Stimulated activated CD8-positive, alpha-beta memory T cell treated with anti-CD3 and anti-CD28 coated beads, Interleukin-7, amount 100 ng/mL, for 48 hours (primary cell): ENCODE measurements at regions not wholly inside any gene's neighbourhood (a gene's known extent, or its start where the extent isn't known, plus 50 kb on each side); places are given as distances from the start of the nearest gene placed in this dataset.
"Not testable (repeated sequence)": the region's sequence is repeated elsewhere in the genome, so short reads cannot be mapped to it uniquely, and the experiment has no call there.

Experiments used
- DNase-seq, 2 donors: peaks; one replicate each; pipeline ENCODE4 v3.0.0-alpha.2; 2020; ENCODE audit warnings: low read depth in 1 of 2; ENCODE audit errors: extremely low read depth in 1 of 2

DNA sequence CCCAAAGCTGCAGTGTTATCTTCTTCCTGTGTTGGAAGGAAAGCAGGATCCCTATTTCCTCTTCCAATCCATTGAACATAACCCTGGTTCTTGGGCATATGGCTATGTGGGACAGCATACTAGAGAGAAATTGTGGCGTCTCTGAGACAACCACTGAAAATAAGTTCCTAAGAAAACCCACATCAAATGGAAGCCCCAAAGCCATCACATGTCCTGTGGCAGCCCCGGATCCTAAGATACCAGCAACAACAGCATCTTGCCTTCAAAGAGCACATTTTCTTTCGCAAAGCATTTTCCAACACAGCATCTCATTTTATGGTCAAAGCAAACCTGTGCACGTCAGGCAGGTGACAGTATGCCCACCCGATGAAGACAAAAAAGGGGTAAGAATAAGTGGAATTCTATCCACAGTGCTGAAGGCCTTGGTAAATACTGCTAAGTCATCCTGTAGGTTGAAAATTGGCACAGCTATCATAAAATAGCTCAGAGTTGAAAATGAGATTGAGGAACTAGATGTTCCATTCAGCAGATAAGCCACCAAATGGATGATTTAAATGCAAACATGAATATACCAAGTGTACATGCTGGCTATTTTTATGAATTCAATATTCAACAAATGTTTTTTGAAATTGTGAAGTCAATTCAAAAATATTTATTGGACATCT is 232.2 kb downstream of the DLEU7 start:
- no peak for DNase-seq

DNA sequence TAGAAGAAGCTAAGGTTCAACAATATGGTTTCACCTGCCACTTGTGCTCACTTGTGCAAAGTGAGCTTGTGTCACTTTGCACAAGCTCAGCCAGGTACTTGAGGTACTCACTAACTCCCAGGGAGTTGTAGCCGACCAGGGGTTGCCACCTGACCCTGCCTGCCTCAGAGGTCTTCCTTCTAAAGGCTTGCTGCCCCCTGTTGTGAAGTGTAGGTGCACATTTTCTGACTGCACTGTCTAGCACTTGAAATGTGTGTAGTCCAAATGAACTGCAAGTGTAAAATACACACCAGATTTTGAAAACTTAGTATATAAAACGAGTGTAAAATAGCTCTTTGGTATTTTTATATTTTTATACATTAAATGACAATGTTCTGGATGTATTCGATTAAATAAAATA is 230.8 kb downstream of the DLEU7 start:
- no peak for DNase-seq

DNA sequence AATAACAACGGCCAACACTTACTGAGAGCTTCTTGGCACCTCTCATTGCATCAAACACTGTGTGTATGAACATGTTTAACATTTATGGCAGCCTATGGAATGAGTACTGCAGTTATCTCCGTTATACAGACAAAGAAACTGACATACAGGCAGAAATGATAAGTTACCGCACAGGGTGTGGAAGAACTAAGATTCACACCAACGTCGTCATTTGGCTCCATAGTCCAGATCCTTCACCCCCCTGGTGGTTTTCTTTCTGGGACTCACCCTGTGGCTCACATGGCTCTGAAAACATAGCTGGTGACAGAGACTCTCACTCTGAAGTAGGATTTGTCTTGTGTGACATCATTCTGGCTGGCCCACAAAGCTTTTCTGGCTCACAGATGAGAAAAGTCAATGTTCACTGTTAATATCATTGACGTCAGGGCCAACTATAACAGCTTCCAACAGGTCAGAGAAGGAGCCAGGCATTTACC is 230.1 kb downstream of the DLEU7 start:
- no peak for DNase-seq

DNA sequence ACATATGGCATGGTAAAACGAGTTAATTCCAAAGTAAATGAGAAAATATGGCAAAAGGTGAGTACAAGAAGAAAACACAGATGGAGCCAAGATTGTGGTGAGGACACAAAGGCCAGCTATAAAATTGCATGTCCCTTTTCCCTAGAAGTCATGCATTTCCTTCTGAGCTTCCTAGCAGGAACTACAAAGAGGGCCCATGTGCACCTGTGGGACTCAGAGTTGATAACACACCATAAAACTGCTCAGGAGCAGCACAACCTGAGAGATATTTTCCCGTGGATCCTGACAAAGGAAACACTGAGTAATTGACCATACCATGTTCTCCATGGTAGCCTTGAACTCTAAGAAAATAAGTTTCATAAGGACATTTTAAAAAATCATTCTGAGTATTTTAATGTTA is 228.3 kb downstream of the DLEU7 start:
- DNase-seq, result no peak

DNA sequence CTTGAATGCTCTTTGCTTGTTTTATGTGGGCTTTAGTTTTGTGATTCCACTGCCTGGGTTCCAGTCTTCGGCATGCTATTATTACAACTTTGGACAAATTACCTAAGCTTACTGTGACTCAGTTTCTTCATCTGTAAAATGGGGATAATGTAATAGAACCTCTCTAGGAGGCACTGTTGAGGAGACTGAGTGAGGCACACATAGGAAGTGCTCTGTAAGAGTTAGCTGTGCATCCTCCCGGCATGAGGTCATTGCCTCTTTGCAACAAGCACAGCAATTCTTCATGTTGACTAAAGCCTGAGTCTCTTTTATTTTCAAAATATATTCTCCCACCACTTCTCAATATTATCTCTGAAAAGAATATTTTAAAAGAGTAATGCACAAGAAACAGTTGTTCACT is 227.4 kb downstream of the DLEU7 start:
- no peak for DNase-seq

DNA sequence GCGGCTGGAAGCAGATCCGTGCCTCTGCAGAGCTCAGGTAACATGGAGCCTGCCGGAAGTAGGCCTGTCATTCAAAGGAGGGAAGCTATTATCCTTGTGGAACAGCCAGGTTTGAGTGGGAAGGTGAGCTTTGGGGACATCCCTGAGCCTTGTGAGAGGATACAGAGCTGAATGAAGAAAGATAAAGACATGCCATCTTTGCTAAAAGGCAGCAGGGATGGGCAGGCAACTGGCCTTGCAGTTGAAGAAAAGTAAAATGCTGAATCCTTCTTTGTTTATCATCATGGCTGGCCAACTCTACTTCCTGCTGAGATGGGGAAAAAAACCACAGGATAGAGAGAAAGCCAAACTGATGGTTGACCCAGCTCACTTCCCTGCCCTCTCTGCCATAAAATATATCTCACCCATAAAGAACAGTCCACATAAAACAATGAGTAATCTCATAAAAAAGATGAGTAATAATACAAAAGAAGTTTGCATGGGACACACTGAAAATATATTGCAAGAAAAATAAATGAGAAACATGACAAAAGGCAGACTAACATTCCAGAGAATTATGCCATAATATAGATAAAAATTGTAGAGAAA is 226.3 kb downstream of the DLEU7 start:
- DNase-seq, result no peak

DNA sequence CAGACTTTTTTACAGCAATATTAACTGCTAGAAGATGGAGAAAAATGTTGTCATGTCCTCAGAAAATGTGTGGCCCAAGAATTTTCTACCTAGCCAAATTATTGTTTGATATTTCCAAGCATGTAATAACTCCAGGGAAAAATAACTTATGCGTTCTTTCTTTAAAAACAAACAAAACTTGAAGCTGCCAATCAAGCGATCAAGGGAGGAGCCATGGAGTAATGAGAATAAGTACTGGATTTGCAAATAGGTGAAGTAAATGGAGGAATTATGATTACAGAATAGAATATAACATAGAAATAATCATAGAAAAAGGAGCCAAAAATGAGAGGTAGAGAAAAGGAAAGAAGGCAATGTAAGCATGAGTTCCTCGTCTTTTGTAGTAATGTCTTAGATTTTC is 225.3 kb downstream of the DLEU7 start:
- no peak for DNase-seq

DNA sequence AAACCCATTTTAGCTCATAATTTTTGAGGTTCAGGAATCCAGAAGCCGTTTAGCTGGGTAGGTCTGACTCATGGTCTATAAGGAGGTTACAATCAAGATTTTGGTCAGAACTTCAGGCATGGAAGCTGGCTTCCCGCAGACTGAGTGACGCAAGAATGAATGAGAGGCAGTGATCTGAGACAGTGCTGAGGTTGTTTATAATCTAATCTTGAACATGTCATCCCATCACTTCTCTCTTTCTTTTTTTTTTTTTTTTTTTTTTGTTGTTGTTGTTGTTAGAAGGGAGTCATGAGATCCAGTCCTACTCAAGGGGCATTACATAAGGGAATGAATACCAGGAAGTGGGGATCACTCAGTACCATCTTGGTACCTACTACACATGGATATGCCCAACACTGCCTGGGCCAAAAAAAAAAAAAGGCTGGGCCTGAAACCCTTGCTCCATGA is 217.4 kb downstream of the DLEU7 start:
- no peak for DNase-seq

DNA sequence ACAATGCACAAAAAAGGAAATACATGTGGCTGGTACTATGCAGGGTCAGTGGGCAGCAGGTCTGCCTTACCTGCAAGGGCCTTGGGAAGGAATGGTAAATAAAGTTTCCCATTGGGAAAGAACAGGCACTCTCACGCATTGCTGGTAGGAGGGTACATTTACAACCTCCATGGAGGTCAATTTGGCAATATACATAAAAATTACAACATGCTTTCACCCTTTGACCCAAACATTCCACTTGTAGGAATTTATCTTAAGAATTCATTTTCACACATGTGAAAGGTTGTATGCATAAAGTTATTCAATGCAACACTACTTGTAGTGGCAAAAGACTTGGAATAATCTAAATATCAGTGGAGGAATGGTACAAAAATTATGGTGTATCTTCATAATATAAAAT is 216.4 kb downstream of the DLEU7 start:
- no peak for DNase-seq

DNA sequence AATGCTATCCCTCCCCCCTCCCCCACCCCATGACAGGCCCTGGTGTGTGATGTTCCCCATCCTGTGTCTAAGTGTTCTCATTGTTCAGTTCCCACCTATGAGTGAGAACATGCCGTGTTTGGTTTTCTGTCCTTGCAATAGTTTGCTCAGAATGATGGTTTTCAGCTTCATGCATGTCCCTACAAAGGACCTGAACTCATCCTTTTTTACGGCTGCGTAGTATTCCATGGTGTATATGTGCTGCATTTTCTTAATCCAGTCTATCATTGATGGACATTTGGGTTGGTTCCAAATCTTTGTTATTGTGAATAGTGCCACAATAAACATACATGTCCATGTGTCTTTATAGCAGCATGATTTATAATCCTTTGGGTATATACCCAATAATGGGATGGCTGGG is 215.0 kb downstream of the DLEU7 start:
- not testable (repeated sequence) for DNase-seq

DNA sequence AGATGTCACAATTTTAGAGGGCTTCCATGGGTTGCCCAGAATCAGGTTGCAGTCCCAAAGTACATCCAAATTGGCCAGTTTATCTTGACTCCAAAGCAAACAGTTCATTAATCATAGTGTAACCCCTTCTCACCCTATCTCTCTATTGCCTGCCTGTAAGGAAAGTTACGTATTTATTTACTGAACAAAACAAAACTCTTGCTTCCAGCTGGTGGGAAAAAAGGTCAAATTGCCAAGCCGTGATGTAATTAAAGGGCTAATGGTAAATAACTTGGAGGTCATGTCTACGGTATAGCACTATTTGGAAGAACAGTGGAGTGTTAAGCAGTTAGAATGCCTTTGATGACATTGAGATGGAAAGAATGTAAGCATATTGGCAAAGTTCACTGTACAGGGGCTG is 214.0 kb downstream of the DLEU7 start:
- no peak for DNase-seq

DNA sequence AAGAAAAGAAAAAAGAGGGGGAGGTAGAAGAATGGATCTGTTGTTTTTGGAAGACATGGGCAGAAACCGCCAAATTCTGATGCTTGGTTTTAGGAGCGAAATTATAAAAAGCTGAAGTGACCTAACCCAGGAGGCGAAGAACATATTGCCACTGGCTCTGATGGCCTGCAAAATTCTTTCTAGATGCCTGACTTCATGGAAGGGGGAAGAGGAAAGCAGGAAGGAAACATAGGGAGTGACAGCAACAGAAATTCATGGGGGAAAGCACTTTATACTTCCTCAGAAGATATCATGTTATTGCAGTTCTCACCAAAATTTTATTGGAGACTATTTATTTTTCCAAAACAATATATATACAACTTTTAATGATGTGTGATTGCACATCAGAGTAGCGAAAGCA is 213.5 kb downstream of the DLEU7 start:
- DNase-seq, result no peak

DNA sequence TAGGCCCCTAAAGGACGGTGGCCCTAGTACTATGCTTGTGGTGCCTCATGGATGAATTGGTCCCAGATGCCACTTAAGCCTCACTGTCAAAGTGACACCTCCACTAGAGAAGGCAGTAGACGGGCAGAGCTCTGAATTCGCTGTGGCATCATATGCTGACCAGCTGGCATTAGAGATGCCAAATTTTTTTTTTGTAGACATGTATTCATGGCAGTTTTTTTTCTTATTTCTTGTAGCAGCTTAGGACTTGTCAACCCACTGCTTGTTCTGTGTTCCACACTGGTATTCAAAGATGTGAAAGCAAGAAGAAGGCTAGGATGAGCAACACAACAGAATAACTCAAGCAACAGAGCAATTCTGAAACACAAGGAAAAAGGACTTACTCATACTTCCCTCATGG is 212.5 kb downstream of the DLEU7 start:
- no peak for DNase-seq

DNA sequence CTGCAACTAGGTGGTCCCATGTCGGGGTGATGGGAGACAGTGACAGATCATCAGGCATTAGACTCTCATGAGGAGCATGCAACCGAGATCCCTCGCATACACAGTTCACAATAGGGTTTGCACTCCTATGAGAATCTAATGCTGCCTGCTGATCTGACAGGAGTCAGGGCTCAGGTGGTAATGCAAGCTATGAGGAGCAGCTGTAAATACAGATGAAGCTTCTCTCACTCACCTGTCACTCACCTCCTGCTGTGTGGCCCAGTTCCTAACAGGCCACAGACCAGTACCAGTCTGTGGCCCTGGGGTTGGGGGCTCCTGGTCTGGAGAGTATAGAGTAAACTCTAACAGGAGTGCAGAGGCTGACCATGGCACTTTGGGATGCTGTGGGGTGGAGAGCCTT is 209.2 kb downstream of the DLEU7 start:
- no peak for DNase-seq

DNA sequence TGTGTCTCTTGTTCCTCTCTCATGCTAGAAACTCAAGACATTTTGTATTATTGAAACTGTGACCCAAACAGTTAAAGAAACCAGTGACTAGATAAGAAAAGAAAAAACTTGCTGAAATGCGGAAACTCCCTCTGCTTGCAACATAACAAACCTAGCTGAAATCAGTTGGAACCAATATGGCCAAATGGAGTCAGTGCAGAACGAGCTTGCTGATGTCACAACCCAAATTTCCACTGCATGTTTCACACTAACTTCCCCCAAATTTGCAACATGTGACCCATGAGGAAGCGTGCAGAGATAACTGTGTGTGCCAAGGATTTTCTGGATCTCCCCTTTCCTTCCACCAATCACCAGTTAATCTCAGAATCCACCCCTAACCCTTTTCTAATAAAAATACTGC is 208.0 kb downstream of the DLEU7 start:
- DNase-seq, result no peak

DNA sequence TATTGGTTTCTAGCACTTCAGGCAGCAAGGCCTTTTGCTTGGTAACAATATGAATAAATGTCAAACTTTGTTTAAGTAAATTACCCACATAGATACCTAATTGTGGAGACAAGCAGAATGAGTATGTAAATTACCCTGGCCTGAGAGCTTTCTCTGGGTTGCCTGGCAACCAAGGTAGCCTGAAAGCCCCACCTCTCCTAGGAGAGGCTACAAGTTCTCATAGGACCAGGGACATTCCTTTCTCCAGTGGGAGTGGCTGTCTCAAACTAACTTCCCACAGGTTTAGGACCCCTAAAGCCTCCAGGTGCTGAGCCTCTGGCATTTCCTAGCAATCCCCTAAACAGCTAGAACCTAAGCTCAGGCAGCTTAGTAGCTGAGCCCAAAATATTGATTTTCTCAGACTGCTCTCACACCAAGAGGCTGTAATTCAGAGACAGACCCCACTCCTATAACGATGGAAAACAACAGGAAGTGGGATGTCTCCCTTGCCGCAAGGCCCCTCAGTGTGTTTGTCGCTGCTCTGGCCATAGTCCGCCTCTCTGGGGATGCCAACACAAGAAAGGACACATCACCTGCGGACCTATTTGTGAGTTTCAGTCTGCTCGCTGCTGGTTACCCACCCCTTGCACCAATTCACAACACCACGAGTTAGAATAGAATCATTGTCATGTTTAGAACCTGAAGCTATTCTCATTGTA is 207.3 kb downstream of the DLEU7 start:
- DNase-seq, result no peak

DNA sequence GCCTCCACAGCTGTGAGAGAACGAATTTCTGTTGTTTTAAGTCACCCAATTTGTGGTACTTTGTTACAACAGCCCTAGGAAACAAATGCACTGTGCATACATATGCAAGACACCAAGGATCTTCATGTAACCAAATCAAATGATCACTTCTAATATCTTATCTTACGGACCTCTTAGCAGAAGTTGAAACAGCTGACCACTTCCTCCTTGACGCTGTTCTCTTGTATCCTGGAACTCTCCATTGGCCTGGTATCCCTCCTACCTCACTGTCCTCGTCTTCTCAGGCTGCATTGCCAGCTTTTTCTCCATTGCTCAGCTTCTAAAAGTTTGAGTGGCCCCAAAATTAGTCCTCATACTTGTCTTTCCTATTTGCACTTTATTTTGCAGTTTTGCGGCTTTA is 200.4 kb downstream of the DLEU7 start:
- no peak for DNase-seq

DNA sequence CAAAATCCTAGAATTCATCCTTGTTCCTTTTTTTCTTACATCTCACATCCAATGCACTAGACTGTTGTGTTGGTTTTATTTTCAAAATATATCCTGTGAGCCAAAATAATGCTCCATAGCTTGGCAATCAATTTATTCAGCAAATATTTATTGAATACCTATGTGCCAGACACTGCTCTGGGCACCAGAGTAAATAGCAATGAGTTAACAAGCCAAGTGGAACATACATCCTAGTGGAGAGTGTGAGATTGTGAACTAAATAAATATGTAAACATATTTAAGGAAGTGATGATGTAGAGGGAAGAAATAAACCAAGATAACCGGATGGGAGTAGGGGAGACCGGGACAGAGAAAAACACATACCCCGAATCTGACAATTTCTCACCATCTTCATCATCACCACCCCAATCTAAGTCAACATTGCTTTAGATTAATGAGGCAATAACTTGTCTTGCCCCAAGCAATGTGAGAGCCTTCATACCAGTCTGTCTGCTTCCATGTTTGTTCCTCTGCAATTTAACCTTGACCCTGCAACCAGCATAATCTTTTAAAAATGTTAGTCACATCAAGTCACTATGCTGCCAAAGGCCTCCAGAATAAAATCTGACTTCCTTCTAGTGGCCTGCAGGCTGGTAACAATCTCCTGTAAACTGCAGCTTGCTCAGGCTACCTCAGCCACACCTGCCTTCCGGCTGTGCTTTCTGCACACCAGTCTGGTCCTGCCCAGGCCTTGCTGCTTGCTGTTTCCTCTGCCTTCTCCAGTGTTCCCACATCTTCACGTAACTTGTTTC is 199.2 kb downstream of the DLEU7 start:
- no peak for DNase-seq

DNA sequence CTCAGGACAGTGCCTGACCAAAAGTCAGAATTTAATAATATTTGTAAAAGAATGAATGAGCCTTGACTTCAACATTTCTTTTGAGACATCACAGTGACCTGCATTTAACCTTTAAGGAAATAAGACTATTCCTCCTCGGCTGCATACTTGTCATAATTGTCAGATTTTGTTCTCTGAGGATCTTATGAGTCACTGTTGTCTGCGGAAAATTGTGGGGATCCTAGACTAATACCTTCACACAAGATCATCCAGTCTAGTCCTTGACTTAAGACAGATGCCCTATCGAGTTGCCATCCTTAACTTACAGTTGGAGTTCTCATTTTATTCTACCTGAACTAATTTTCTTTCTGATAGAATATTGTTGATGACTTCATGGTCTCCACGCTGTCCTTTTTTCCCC is 198.4 kb downstream of the DLEU7 start:
- DNase-seq, result no peak

DNA sequence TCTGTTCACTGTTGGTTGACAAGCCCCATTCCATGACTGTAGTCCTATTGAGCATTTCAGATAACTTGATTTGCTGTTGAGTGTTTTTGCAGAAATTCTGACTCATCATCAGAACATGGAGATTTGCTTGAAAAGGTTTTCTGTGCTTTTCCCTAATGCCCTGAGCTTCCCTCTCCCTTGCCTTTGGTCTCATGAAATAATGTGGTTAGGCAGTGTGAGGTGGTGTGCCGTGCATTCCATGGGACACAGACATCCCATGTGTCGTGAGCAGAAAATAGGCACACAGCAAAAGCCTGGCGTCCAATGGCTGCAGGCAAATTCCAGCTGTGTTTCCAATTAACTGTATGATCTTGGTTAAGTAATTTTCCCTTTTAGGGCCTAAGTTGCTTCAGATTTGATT is 197.4 kb downstream of the DLEU7 start:
- DNase-seq, result no peak

DNA sequence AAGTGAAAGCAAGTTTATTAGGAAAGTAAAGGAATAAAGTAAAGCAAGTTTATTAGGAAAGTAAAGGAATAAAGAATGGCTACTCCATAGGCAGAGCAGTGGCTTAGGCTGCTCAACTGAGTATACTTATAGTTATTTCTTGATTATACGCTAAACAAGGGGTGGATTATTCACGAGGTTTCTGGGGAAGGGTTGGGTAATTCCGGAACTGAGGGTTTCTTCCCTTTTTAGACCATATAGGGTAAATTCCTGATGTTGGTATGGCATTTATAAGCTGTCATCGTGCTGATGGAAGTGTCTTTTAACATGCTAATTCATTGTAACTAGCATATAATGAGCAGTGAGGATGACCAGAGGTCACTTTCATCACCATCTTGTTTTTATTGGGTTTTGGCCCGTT is 194.3 kb downstream of the DLEU7 start:
- no peak for DNase-seq
